ENCODE measurements at regions not wholly inside any gene's neighbourhood (a gene's known extent, or its start where the extent isn't known, plus 50 kb on each side); places are given as distances from the start of the nearest gene placed in this dataset.
"Not testable (repeated sequence)": the region's sequence is repeated elsewhere in the genome, so short reads cannot be mapped to it uniquely, and the experiment has no call there.

DNA sequence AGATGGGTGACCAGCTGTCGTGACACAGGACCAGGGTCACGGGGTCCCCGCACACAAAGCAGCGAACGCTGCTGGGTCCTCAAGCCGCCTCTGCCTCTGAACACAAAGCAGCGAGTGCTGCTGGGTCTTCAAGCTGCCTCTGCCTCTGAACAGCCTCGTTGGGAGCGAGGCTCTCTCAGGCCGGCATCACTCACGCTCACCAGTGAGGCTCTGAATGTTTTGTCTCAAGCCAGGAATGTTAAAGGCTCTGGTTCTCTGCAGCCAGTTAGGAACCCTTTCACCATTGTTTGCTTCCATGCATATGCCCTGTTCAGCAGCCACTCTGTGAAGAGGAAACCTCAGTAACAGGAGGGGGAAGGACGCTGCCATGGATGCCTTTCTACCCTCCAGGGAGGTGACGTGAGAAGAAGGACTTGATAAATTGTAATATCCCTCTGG lies 82.7 kb upstream of the TAF11L2 start:
- H3K4me3 Mint-ChIP-seq (ENCODE audit: unreplicated experiment): no peak overlapping the region
- no peak for DNase-seq (ENCODE audit: unreplicated experiment)
- H3K4me1 Mint-ChIP-seq (ENCODE audit: insufficient read depth, unreplicated experiment): peaks cover 19% of the 10 kb centered on the region
- H3K36me3 Mint-ChIP-seq (ENCODE audit: insufficient read depth, unreplicated experiment): no peaks in the 10 kb centered on the region
- H3K9me3 Mint-ChIP-seq (ENCODE audit: unreplicated experiment): no peaks in the 10 kb centered on the region
- BruUV-seq (replicated peaks): no TSS peak
- ChIA-PET POLR2A (interaction anchor here (0.7 kb wide), 1 partner anchor 9 kb away, joined by 3 read pairs; no protein-coding TSS in a partner anchor), CTCF (interaction anchor here (0.6 kb wide), 1 partner anchor 664 kb away, joined by 3 read pairs; no protein-coding TSS in a partner anchor)
- intact Hi-C loops (cut with micrococcal nuclease): no loop called here
- no peak overlapping the region for H3K27ac Mint-ChIP-seq (ENCODE audit: low read depth, unreplicated experiment)
- H3K27me3 Mint-ChIP-seq (ENCODE audit: insufficient read depth, unreplicated experiment): no peaks in the 10 kb centered on the region
- TF ChIP-seq, protein P1, sequence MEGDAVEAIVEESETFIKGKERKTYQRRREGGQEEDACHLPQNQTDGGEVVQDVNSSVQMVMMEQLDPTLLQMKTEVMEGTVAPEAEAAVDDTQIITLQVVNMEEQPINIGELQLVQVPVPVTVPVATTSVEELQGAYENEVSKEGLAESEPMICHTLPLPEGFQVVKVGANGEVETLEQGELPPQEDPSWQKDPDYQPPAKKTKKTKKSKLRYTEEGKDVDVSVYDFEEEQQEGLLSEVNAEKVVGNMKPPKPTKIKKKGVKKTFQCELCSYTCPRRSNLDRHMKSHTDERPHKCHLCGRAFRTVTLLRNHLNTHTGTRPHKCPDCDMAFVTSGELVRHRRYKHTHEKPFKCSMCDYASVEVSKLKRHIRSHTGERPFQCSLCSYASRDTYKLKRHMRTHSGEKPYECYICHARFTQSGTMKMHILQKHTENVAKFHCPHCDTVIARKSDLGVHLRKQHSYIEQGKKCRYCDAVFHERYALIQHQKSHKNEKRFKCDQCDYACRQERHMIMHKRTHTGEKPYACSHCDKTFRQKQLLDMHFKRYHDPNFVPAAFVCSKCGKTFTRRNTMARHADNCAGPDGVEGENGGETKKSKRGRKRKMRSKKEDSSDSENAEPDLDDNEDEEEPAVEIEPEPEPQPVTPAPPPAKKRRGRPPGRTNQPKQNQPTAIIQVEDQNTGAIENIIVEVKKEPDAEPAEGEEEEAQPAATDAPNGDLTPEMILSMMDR (IDR thresholded peaks at IDR 0.05; ENCODE audit: unreplicated experiment): no peak

DNA sequence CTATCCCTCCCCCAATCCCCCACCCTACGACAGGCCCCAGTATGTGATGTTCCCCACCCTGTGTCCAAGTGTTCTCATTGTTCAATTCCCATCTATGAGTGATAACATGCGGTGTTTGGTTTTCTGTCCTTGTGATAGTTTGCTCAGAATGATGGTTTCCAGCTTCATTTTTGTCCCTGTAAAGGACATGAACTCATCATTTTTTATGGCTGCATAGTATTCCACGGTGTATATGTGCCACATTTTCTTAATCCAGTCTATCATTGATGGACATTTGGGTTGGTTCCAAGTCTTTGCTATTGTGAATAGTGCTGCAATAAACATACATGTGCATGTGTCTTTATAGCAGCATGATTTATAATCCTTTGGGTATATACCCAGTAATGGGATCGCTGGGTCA lies 81.7 kb upstream of the TAF11L2 start:
- intact Hi-C loops (cut with micrococcal nuclease); POLR2A ChIA-PET; H3K4me3 Mint-ChIP-seq (ENCODE audit: unreplicated experiment); BruUV-seq (replicated peaks); H3K27ac Mint-ChIP-seq (ENCODE audit: low read depth, unreplicated experiment); H3K9me3 Mint-ChIP-seq (ENCODE audit: unreplicated experiment); H3K27me3 Mint-ChIP-seq (ENCODE audit: insufficient read depth, unreplicated experiment); CTCF ChIA-PET; DNase-seq (ENCODE audit: unreplicated experiment); H3K36me3 Mint-ChIP-seq (ENCODE audit: insufficient read depth, unreplicated experiment): not testable (repeated sequence)
- H3K4me1 Mint-ChIP-seq (ENCODE audit: insufficient read depth, unreplicated experiment): peaks cover 15% of the 10 kb centered on the region

GRCh38 chr5:17424674-17425073 lies 73.4 kb upstream of the TAF11L2 start:
- no peaks in the 10 kb centered on the region for H3K36me3 Mint-ChIP-seq (ENCODE audit: insufficient read depth, unreplicated experiment)
- ChIA-PET POLR2A (no interaction called here), CTCF (no interaction called here)
- H3K27me3 Mint-ChIP-seq (ENCODE audit: insufficient read depth, unreplicated experiment): no peaks in the 10 kb centered on the region
- DNase-seq (ENCODE audit: unreplicated experiment): no peak
- no peaks in the 10 kb centered on the region for H3K9me3 Mint-ChIP-seq (ENCODE audit: unreplicated experiment)
- H3K4me3 Mint-ChIP-seq (ENCODE audit: unreplicated experiment): no peak overlapping the region
- TF ChIP-seq, protein P1 (IDR thresholded peaks at IDR 0.05; ENCODE audit: unreplicated experiment): no peak
- H3K4me1 Mint-ChIP-seq (ENCODE audit: insufficient read depth, unreplicated experiment): no peaks in the 10 kb centered on the region
- BruUV-seq (replicated peaks): no TSS peak
- intact Hi-C loops (cut with micrococcal nuclease): no loop called here
- H3K27ac Mint-ChIP-seq (ENCODE audit: low read depth, unreplicated experiment): no peak overlapping the region

GRCh38 chr5:17425385-17426070 lies 72.5 kb upstream of the TAF11L2 start:
- intact Hi-C loops (cut with micrococcal nuclease): no loop called here
- TF ChIP-seq, protein P1 (IDR thresholded peaks at IDR 0.05; ENCODE audit: unreplicated experiment): no peak
- ChIA-PET CTCF (interaction anchor here (0.6 kb wide), 1 partner anchor 17 kb away, joined by 3 read pairs; no protein-coding TSS in a partner anchor), POLR2A (interaction anchor here (1.2 kb wide), 1 partner anchor 11 kb away, joined by 4 read pairs; no protein-coding TSS in a partner anchor)
- Mint-ChIP-seq H3K36me3 (ENCODE audit: insufficient read depth, unreplicated experiment) (no peaks in the 10 kb centered on the region), H3K4me1 (ENCODE audit: insufficient read depth, unreplicated experiment) (no peaks in the 10 kb centered on the region), H3K27me3 (ENCODE audit: insufficient read depth, unreplicated experiment) (no peaks in the 10 kb centered on the region), H3K9me3 (ENCODE audit: unreplicated experiment) (no peaks in the 10 kb centered on the region), H3K27ac (ENCODE audit: low read depth, unreplicated experiment) (no peak overlapping the region), H3K4me3 (ENCODE audit: unreplicated experiment) (no peak overlapping the region)
- no TSS peak for BruUV-seq (replicated peaks)
- no peak for DNase-seq (ENCODE audit: unreplicated experiment)

All from MCF 10A (cell line).